Dermis blood vessel endothelial cell (primary cell): ENCODE measurements at regions not wholly inside any gene's neighbourhood (a gene's known extent, or its start where the extent isn't known, plus 50 kb on each side); places are given as distances from the start of the nearest gene placed in this dataset.

Experiments used
- DNase-seq: peaks from one replicate; pipeline ENCODE4 v3.0.0; 2010

- DNase-seq, result peak; percentile 83
Measured at GRCh38 chr6:12592634-12593033, 123.9 kb upstream of the PHACTR1 start.

GRCh38 chr6:12593771-12594529 is 122.6 kb upstream of the PHACTR1 start:
- no peak for DNase-seq

GRCh38 chr6:12594530-12594893 is 122.1 kb upstream of the PHACTR1 start:
- no peak for DNase-seq

GRCh38 chr6:12595161-12595811 is 121.3 kb upstream of the PHACTR1 start:
- DNase-seq, result peak; percentile 47

GRCh38 chr6:12596731-12597130 is 119.8 kb upstream of the PHACTR1 start:
- no peak for DNase-seq

GRCh38 chr6:12598919-12599318 is 117.6 kb upstream of the PHACTR1 start:
- no peak for DNase-seq

- DNase-seq, result peak; percentile 70
Measured at GRCh38 chr6:12601881-12602280, 114.7 kb upstream of the PHACTR1 start.

- peak; percentile 50 for DNase-seq
Measured at GRCh38 chr6:12602342-12602741, 114.2 kb upstream of the PHACTR1 start.

GRCh38 chr6:12602951-12603672 is 113.5 kb upstream of the PHACTR1 start:
- DNase-seq, result peak; percentile 90

GRCh38 chr6:12603673-12604049 is 112.9 kb upstream of the PHACTR1 start:
- DNase-seq, result no peak

GRCh38 chr6:12605888-12606345 is 110.7 kb upstream of the PHACTR1 start:
- DNase-seq, result peak; percentile 89

- DNase-seq, result no peak
Measured at GRCh38 chr6:12606616-12607015, 110.0 kb upstream of the PHACTR1 start.

- DNase-seq, result peak; percentile 64
Measured at GRCh38 chr6:12608016-12608860, 108.3 kb upstream of the PHACTR1 start.

GRCh38 chr6:12608874-12609273 is 107.7 kb upstream of the PHACTR1 start:
- peak; percentile 54 for DNase-seq

- DNase-seq, result no peak
Measured at GRCh38 chr6:12609751-12610150, 106.8 kb upstream of the PHACTR1 start.

- DNase-seq, result no peak
Measured at GRCh38 chr6:12610862-12611261, 105.7 kb upstream of the PHACTR1 start.

- no peak for DNase-seq
Measured at GRCh38 chr6:12613811-12614210, 102.8 kb upstream of the PHACTR1 start.

- no peak for DNase-seq
Measured at GRCh38 chr6:12614456-12614855, 102.1 kb upstream of the PHACTR1 start.

- no peak for DNase-seq
Measured at GRCh38 chr6:12618296-12618695, 98.3 kb upstream of the PHACTR1 start.

- no peak for DNase-seq
Measured at GRCh38 chr6:12621754-12622153, 94.8 kb upstream of the PHACTR1 start.

- no peak for DNase-seq
Measured at GRCh38 chr6:12622566-12622965, 94.0 kb upstream of the PHACTR1 start.

- DNase-seq, result no peak
Measured at GRCh38 chr6:12624142-12624837, 92.3 kb upstream of the PHACTR1 start.
